ENCODE measurements at regions not wholly inside any gene's neighbourhood (a gene's known extent, or its start where the extent isn't known, plus 50 kb on each side); places are given as distances from the start of the nearest gene placed in this dataset.

DNA sequence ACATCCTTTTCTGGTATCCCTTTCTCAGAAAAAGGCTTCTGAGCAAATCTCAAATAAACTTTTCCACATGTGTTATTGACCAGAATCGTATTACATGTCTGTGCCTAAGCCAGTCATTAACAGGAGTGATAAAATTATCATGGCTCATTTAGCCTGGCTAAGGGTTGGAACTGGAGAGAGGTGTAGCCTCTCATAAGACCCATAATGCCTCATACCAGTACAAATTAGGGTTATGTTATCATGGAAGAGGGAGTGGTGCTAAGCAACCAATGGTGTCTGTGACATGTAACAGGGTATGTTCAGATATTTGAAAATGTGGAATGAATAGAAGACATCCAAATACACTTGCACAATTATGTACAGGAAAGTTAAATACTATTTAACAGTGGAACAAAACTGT is 99.6 kb upstream of the CCDC160 start:
- TF ChIP-seq, protein P1, sequence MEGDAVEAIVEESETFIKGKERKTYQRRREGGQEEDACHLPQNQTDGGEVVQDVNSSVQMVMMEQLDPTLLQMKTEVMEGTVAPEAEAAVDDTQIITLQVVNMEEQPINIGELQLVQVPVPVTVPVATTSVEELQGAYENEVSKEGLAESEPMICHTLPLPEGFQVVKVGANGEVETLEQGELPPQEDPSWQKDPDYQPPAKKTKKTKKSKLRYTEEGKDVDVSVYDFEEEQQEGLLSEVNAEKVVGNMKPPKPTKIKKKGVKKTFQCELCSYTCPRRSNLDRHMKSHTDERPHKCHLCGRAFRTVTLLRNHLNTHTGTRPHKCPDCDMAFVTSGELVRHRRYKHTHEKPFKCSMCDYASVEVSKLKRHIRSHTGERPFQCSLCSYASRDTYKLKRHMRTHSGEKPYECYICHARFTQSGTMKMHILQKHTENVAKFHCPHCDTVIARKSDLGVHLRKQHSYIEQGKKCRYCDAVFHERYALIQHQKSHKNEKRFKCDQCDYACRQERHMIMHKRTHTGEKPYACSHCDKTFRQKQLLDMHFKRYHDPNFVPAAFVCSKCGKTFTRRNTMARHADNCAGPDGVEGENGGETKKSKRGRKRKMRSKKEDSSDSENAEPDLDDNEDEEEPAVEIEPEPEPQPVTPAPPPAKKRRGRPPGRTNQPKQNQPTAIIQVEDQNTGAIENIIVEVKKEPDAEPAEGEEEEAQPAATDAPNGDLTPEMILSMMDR (conservative IDR thresholded peaks at IDR 0.05), result no peak
- H3K27ac ChIP-seq, result no peak overlapping the region

DNA sequence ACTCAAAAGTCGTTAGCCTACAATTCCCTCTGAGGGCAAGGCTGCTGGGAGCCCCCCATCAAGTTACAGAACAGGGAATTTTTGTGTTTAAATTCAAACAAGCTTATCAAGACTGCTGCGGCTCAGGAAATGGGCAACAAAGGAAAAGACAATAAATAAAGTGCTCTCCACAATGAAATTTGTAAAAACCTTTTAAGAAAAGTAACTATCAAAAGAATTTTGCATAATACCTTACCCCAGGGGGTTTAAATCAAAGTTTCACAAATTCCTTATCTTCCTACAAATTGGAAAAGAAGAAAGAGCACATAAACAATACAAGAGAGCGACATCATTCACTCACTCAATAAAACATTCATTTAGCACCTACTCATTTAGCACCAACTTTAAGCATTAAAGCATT is 97.9 kb upstream of the CCDC160 start:
- TF ChIP-seq, protein P1 (conservative IDR thresholded peaks at IDR 0.05), result no peak
- H3K27ac ChIP-seq, result no peak overlapping the region

DNA sequence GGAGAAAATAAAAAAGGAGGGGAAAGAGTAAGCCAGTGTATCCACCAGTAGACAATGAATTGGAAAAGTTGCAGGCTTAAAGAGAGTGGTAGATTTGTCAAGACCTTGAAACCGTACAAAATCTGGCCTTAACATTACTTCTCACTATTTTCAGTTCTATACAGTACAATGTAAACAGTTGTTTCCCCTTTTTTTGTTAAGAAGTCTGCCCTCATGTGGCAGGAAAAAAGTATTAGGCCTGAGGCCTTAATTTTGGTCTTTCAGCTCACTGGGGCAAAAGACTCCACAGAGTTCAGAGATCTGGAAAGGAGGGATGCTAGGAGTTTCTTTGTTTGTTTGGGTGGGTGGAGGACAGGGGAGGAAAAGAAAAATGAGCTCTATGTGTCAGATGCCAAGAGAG is 92.8 kb upstream of the CCDC160 start:
- TF ChIP-seq, protein P1 (conservative IDR thresholded peaks at IDR 0.05), result peak; percentile 67
- no peak overlapping the region for H3K27ac ChIP-seq

DNA sequence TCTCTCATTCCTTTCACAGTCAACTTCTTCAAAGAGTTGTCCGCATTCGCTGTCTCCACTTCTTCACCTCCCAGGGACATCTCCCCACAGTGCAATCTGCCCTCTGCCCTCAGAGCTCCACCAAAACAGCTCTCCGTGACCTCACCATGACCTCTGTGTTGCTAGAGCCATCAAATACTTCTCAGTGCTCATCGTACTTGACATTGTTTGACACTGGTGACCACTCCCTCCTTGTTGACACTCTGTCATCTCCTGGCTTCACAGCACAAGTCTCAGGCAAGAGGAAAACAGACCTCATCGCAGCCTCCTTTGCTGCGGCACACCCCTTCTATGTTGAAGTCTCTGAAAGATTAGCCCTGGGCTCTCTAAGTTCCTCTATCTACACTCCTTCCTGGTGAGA is 90.5 kb upstream of the CCDC160 start:
- no peak overlapping the region for H3K27ac ChIP-seq
- TF ChIP-seq, protein P1 (conservative IDR thresholded peaks at IDR 0.05), result no peak

DNA sequence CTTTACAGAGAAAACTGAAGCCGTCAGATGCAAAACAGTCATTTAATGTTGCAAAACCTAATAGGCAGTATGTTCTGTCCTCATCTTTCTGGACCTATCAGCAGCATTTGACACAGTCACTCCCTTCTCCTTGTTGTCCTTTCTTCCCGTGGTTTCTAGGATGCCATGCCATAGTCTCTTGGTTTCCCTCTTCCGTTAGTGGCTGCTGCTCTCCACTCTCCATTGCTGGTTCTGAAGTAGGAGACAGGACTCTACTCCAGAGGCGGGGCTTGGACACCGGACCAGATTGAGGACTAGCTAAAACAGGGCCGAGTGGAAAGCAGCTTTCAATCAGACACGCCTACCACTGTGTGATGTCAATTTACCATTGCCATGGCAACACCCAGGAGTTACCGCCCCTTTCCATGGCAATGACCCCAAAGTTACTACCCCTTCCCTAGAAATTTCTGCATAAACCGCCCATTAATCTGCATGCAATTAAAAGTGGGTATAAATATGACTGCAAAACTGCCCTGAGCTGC is 88.8 kb upstream of the CCDC160 start:
- no peak overlapping the region for H3K27ac ChIP-seq
- TF ChIP-seq, protein P1 (conservative IDR thresholded peaks at IDR 0.05), result no peak

DNA sequence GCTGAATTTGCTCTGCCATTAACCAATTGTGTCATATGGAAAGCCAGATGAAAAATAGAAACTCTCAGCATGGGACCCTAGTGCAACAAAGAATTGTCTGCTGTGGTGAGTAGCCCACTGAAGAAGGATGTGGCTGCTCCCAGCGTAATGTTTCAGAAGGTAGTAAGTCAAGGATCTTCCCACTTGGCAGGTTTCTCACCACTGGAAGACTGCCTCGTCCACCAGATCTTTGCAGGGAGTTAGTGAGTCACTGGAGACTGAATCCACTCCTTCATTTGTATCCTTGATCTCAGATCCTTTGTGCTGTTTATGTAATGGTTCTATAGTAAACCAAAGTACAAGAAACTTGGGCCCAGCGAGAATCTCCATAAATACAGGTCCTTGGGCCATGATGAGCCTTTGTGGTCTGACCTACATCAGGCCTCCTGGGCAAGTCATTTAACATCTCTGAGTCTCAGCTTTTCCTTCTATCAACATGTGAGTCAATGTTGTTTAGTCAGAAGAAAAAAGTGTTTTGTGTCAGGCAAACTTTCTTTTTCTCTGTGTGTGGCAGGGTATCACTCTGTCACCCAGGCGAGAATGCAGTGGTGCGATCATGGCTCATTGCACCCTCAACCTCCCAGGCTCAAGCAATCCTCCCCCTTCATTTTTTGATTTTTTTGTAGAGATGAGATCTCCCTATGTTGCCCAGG is 78.0 kb upstream of the CCDC160 start:
- H3K27ac ChIP-seq, result no peak overlapping the region
- TF ChIP-seq, protein P1 (conservative IDR thresholded peaks at IDR 0.05), result no peak

DNA sequence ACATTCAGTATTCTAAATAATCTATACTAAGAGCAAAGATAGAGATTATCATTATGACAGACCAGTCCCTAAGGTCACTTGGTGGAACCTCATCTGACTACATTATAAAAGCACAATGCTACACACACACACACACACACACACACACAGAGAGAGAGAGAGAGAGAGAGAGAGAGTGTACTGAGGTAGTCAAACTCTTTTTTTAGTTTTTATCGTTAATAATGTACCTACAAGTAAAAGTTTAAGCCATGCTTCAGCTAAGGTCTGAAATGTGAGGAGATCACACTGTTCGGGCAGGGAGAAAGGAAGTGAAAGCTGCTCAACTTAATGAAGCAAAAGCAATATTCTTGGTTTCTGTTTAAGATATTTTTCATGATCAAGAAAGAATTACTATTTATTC is 75.8 kb upstream of the CCDC160 start:
- TF ChIP-seq, protein P1 (conservative IDR thresholded peaks at IDR 0.05), result no peak
- peak overlapping the region; percentile 76 for H3K27ac ChIP-seq

Data from VCaP (cell line).